GM19025 (cell line): ENCODE measurements at regions not wholly inside any gene's neighbourhood (a gene's known extent, or its start where the extent isn't known, plus 50 kb on each side); places are given as distances from the start of the nearest gene placed in this dataset.

Experiments used
- ATAC-seq: cut with Tn5 transposase; IDR thresholded peaks from one replicate; pipeline ENCODE4 v1.9.1; 2021; ENCODE audit warnings: mild to moderate bottlenecking, low read depth, moderate library complexity; ENCODE audit not compliant: unreplicated experiment

DNA sequence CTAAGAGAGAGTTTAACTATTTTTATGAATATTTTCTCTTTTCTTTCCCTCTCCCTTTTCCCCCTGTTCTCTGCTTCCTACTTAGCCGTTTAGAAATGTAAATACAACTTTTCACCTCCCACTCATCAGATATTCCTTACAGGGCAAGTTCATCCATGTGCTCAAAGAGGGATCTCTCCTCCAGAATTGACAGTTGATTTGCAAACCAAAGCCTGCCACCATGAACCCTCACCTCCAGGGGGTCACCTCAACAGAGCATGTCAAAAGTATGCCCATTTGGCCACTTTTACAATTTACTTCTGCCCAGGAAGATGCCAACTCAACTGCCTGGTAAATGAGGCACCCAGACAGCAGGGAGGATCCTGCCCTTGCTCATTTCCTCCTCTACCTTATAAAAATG, 149.2 kb upstream of the GYPC start:
- ATAC-seq = no peak

DNA sequence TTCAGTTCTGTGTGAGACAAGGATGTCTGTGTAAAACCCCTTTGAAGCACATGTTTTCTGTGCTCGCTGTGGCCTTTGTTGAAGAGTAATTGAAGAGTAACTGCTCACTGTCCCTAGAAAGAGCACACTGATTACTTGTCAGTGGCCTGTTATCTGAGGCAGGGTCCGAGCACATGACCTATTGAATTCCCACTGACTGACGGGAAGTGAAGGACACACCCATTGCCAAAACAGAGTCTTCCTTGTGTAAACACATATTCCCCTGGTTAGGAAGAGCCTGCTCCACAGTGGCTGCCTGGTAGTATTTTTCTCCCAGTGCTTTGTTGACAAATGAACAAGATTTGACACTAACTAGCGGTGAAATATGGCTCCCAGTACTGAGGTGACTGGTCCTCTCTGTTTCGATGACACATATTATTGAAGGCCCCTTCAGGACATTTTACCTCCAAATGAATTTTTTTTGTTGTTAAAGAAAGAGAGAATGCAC, 148.5 kb upstream of the GYPC start:
- ATAC-seq = no peak

DNA sequence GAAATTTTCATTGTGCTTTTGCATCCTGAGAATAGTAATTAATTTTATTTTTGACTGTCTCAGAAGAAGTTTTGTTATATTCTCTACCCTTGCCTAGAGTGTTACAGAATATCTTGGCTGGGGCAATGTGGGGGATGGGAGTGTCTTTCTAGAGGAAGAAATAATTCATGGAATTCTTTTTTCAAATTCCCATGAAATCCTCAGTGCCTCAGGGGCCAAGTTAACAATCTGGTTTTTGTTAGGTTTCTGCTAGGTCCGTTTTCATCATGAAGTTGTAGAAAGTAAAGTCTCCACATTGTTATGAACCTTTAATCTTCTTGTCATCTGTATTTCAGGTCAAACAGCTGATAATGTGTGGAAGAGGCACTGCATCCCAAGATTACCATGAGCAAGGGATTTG, 145.6 kb upstream of the GYPC start:
- no peak for ATAC-seq

DNA sequence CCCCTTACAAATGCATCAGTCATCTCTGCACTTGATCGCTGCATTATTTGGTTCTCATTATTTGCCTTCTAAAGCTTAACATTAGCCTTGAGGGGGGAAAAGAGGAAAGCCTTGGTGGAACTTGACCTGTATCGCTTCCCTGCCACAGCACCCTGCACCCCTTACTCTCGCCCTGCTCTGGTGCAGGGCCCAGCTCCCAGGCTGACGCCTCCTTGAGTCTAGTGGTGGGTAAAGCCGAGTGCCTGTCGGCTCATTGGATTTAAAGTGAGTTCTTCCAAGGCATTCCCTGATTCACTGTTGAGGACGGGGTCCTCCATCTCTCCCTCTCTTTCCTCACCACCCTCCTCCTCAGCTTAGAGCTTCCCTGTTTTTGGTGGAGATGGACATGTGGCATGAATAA, 145.0 kb upstream of the GYPC start:
- ATAC-seq = no peak

DNA sequence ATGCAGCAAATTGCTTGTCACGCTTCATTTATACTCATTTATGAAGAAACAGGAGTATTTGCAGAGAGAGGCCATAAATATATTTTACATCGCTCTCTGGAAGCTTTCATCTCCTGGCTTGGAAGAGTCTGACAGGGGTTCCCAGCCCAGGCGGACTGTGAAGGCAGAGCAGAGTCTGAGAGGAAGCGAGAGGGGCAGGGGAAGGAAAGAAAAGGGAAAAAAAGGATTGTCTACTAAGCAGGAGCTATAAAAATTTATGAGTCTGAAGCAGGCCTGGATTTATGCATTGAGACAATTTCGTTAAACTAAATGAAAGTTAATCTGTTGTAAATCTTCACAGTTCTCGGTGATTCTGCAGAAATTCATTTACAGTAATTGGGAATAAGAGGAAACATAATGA, 143.9 kb upstream of the GYPC start:
- no peak for ATAC-seq

DNA sequence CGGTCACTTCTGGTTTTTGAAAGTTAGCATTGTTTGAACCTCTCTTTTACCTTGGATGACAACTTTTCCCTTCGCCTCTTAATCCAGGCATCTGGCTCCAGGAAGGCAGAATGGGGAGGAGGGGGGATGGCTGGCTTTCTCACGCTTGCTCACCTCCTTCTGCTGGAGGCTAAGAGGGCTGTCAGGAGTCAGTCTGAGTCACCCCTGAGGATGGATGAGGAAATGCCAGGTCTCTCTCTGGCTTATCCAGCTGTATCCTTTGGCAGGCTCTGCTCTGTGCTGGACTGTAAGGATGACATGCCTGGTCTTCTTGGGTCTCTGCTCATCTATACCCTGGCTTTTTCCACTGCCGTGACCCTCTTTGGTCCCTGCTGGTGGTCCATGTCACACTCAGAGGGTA, 142.9 kb upstream of the GYPC start:
- ATAC-seq = no peak

DNA sequence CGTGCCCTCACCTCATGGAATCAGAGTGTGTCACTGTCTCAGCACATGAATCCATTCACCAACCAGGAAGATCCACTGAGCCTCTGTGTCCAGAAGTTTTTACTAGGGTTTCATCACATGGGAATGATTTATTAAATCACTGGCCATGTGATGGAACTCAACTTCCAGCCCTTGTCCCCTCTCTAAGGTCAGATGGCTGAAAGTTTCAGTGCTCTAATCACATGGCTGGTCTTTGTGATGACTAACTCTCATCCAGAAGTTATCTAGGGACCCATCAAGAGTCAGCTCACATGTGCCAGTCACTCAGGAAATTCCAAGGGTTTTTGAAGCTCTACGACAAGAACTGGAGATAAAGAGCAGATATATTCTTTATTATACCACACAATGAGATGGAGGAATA, 140.5 kb upstream of the GYPC start:
- no peak for ATAC-seq

DNA sequence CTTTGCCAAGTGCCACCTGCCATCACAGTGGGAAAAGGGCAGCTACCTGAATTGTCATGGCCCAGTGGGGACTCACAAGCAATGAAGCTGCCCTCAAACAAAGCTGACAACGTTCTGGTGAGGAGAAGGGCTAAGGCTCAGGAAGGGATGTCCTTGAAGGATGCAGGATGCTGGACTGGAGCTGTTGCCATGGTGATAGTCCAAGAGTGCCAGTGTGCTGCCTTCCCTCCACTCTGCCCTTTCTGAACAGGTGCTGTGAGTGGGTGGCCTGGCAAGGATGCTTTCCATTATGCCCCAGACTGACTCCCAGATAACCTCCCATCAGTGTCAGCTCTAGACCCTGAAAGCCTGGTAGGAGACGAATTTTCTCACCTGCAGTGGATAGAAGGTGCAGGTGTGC, 137.8 kb upstream of the GYPC start:
- no peak for ATAC-seq

DNA sequence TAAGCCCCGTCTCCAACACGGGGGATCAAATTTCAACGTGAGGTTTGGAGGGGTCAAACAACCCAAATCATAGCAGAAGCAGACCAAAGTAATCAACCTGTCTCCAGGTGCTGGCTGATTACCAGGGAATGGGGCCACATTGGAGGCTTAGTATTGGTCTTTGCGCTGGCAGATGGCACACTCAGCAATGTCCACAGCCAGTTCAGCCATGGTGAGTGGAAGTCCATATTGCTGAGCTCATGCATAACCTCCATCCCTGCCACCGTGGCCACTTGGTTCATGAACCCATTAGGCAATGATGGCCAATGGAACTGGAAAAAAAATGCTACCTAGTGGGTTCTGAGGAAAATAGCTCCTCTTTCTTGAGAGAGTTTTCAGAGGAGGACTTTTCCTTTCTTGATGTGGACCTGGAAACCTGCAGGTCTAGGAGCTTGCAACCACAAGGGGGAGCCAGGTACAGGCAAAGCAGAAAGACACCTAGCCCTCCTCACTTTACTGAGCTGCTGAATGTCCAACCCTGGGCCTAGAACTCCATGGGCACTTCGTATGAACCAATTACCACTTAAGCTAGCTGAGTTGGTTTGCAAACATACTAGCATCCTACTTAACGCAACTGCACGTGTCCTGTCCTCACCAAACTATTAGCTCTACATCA, 128.0 kb upstream of the GYPC start:
- ATAC-seq = peak; percentile 72

DNA sequence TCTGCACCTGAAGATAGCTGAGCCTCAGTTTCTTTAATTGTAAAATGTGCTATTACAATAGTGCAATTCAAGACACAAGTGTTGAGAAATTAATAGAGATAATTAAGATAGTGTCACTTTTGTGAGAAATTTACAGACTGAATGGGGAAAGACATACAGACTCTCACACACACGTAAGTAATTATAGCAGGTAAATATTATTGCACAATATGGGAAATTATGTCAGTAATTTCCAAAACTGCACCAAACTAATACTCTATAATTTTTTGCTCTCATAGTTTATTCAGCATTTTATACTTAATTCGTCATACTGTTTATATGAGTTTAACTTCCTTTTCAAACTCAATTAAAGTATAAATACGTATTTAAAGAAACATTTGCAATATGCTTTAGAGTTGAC, 124.9 kb upstream of the GYPC start:
- no peak for ATAC-seq

DNA sequence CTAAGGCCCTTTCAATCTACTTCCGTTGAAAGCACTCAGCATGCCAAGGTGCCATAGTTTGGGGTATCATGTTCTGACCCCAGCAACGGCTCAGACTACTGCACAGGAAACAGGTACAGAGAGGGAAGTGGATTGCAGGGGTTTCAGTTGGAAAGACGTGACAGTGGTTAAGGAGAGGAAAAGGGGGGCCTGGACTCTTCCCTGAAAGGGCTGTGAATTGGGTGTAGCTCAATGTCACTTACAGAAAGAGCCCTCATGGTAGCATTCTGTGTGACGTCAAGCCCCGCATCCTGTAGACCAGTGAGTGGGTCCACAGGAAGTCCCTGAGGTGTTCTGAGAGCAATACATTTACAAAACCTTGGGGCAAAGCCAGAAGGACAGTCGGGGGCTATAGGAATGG, 121.5 kb upstream of the GYPC start:
- no peak for ATAC-seq

DNA sequence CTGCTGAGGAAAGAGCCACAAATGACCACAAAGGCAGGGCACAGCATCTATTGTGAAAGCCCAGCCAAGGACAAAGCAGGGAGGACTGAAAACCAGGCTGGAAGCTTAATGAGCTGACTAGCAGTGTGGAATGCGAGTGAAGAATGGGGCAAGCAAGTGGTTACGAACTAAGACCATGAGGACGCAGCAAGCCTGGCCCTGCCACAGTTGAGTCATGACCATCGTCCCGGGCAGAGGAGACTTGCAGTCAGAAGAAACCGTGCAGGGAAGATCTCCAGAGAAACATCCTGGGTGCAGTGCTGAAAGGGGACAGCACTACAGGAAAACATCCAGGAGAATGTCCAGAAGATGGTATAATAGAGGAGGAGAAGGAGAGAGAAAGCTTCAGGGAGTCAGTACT, 120.5 kb upstream of the GYPC start:
- ATAC-seq = no peak

DNA sequence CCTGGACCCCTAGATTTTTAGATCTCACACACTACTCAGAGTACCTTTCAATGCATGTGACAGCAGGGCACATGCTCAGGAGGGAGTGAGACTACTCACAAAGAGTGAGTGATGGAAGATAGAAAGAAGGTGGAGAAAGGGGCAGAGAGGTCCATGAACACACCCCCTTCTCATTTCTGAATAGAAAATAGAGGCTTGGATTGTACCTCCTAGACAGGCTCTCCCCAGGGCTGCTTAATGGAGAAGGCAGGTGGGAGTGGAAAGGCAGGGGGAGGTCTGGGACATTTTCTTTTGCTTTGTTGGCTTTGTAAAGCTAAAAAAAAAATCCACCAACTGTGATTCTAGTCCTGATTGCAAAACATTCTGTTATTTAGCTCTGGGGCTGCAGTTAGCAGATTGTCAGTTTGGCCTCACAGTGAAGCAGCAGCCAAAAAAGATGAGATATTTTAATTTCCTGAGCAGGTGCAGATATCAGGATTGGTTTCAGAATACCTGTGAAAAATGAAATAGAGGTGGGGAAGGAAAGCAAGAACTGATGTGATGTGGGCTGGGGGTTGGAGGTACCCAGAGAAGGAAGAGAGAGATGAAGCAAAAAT, 119.3 kb upstream of the GYPC start:
- ATAC-seq = no peak

DNA sequence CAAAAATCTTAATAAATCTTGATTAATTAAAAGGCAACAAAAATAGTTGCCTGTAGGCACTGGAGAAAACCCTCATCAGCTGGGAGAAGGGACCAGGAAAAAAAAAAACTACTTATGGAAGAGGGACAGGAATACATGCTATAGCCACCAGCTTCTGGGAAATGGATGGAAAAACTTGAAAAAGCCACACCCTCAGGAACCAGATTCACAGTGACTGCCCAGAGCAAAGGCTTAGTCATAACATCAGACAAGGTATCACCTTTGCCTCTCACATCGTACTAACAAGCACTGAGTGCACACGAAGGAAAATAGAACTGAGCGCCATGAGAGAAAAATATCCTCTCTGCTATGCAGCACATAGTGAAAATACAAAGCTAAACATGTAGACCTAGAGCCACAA, 116.9 kb upstream of the GYPC start:
- ATAC-seq = no peak

DNA sequence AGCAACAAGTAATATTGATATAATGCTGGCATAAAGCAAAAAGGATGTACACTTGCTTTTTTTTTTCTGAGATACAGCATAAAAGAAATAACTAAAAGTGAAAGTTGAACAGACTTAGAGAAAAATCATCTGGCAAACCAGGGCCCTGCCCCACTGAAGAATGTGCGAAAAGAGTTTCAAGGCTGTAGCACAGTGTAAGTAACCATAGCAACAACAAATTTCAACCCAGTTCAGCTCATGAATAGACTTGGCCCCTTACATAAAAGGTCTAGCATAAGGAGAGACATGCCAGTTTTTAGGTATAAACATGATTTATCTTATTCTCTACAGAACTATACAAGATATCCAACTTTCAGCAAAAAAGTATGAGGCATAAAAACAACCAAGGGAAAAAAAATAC, 113.7 kb upstream of the GYPC start:
- no peak for ATAC-seq

DNA sequence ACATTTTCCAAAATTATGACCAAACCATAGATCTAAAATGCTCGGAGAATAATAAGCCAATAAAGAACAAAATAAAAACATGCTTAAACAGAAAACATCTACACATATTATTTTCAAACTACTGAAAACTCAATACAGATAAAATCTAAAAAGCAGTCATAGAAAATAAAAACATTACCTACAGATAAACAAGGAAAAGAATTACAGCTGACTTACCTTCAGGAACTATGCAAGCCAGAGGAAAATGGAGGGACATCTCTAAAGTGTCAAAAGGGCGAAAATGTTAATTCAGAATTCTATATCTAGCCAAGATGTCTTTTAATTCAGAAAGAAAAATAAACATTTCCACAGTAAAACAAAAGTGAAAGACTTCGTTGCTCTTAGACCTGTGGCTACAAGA, 112.9 kb upstream of the GYPC start:
- ATAC-seq = no peak

DNA sequence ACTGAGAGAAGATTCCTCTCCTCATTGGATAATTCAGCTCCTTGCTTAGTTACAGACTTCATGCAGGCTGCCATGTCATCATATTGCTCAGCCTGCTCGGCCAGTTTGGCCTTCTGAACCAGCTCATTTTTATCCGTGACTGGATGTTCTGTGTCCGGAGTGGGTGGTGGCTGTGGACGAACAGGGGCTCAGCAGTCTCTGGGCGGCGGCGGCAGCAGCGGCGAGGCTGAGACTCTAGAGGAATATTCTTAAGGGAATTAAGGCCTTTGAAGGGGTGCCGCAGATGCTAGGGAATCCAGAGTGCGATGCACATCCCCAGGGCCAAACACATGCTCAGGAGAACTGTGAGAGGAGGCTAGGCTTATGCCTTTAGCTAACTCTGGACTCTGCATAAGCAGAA, 97.9 kb upstream of the GYPC start:
- no peak for ATAC-seq

DNA sequence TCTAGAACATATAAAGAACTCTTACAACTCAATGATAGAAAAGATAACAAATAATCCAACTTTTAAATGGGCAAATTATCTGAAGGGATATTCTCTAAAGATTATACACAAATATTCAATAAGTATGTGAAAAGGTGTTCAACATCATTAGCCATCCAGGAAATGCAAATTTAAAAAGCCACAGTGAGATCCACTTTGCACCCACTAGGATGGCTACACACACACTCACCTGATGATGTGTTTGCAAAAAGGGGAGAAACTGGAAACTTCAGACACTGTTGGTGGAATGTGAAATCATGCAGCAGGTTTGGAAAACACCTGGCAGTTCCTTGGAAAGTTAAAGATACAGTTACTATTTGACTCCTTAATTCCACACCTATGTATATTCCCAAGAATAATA, 87.2 kb upstream of the GYPC start:
- no peak for ATAC-seq

DNA sequence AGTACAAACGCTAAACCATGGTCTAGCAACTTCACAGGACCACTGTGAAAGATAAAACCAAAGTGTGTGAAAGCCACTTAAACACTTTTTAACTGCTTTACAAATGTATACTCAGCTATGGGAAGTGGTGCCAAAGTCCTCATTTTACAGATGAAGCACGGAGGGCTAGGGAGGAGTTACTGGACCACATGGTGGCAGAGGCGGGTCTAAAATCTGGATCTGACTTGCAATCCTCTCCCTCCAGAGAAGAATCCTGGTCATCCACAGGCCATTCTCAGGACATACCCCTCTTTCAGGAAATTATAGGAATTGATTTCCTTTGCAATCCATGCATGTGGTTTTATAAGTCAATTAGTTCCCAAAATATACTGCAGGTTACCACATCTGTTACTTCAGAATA, 84.6 kb upstream of the GYPC start:
- no peak for ATAC-seq

DNA sequence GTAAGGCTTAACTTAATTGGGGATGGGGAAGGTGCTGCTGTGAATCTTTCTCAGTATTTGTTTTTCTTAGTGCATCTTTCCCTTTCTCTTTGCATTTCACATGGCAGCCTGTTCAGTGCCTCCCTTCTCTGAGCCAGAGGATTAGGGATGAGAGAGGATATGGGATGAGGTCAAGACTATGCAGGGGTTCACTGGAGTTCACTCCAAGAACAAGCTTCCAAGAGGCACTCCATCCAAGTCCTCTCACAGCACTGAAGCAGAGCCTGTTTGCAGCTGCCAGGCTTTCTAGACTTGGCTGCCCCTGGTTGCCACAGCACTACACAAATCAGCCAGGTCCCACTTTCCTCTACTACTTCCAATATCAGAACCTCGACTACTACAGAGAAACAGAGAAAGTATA, 80.3 kb upstream of the GYPC start:
- ATAC-seq = no peak

DNA sequence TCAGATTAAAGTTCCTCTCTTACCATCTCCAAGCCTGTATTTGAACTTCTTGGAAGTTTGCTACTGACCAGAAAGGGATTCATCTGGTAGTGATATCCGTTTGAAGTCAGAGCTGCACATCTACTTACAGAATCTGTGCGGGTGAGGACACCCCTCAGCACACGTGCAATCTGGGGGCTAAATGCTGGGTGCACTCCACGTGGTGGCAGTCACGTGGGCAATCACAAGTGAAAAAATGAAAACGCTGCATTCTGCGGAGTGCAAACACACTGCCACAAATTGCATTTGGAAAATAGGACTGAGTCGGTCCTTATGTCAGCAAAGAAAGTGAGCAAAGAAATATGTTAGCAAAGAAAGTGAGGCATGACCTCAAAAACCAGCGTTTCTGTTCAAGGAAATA, 76.1 kb upstream of the GYPC start:
- ATAC-seq = no peak

DNA sequence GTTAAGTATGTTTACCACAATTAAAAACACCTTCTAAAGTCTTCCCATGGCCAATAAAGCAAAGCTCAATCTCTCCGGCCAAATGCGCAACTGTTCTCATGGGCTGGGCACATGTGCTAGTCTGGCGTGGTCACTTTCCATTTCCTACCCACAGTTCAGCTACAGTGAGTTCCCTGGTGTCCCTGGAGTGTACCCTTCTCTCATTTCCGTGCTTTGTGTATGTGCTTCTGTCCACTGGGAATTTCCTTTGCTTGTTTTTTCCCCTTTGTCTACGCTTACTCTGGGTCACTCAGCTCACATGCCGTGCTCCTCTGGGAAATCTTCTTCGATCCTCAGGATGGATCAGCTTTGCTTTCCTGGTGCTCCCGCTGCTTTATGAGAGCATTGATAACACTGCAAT, 69.6 kb upstream of the GYPC start:
- no peak for ATAC-seq

DNA sequence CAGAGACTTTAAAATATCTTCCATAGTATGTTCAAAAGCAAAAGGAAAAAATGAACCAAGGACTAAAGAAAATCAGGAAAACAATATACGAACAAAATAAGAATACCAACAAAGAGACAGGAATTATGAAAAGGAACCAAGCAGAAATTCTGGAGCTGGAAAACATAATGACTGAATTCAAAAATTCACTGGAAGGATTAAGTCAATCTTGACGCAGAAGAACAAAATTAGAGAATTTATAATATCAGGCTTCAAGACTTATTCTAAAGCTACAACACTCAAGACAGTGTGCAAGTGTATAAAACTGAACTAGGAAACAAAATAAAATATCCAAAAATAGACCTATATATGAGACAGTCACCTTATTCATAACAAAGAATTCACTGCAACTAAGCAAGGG, 56.9 kb upstream of the GYPC start:
- ATAC-seq = no peak
